ENCODE measurements at regions not wholly inside any gene's neighbourhood (a gene's known extent, or its start where the extent isn't known, plus 50 kb on each side); places are given as distances from the start of the nearest gene placed in this dataset.

- Histone ChIP-seq H3K4ac (ENCODE audit: low read length) (no peak overlapping the region), H3K9me3 (replicated peaks in 1 of 2; ENCODE audit: control insufficient read depth in 2 of 2, insufficient read depth in 1 of 2, low read depth in 1 of 2, low read length in 2 of 2) (no peaks in the 10 kb centered on the region), H3K4me3 (ENCODE audit: low read length in 2 of 2) (no peak overlapping the region), H2BK120ac (ENCODE audit: low read depth, low read length) (no peak overlapping the region), H3K9ac (ENCODE audit: low read depth, low read length, poor library complexity) (no peak overlapping the region), H3K4me1 (ENCODE audit: control insufficient read depth in 2 of 2, insufficient read depth in 1 of 2, low read depth in 1 of 2, low read length in 2 of 2) (no peaks in the 10 kb centered on the region), H4K91ac (ENCODE audit: low read depth, low read length, poor library complexity) (no peak overlapping the region), H3K36me3 (replicated peaks in 1 of 2; ENCODE audit: control insufficient read depth in 2 of 2, insufficient read depth in 2 of 2, low read length in 2 of 2) (no peaks in the 10 kb centered on the region), H2AK5ac (ENCODE audit: low read depth, low read length) (no peak overlapping the region), H2AFZ (ENCODE audit: low read length) (no peak overlapping the region), H2BK15ac (ENCODE audit: low read length) (no peak overlapping the region), H3K79me1 (ENCODE audit: low read depth, low read length) (no peaks in the 10 kb centered on the region), H3K4me2 (ENCODE audit: insufficient read depth, low read length, poor library complexity, severe bottlenecking) (no peak overlapping the region), H3K27ac (replicated peaks; ENCODE audit: low read length) (no peak overlapping the region), H3K18ac (ENCODE audit: low read length) (no peak overlapping the region), H3K27me3 (ENCODE audit: control insufficient read depth in 3 of 3, insufficient read depth in 3 of 3, low read depth in 1 of 3, low read length in 3 of 3) (no peaks in the 10 kb centered on the region), H2BK12ac (ENCODE audit: low read length) (no peak overlapping the region), H4K8ac (ENCODE audit: low read depth, low read length) (no peak overlapping the region), H3K14ac (ENCODE audit: low read length) (no peak overlapping the region), H3K23ac (ENCODE audit: low read depth, low read length, poor library complexity) (no peak overlapping the region), H2BK5ac (ENCODE audit: low read length) (no peak overlapping the region)
- no CpG with 5 or more reads among the region's 4 CpGs for WGBS, 2 donors (ENCODE audit: extremely low coverage in 2 of 2, insufficient read length in 2 of 2, insufficient replicate concordance in 1 of 2)
- DNase-seq (ENCODE audit: low spot score): no peak
Observed at GRCh38 chr19:31957711-31958110, 387.7 kb upstream of the ZNF507 start.

- Histone ChIP-seq H2AK5ac (ENCODE audit: low read depth, low read length) (no peak overlapping the region), H3K4me3 (ENCODE audit: low read length in 2 of 2) (no peak overlapping the region), H4K91ac (ENCODE audit: low read depth, low read length, poor library complexity) (no peak overlapping the region), H3K79me1 (ENCODE audit: low read depth, low read length) (peaks cover 2% of the 10 kb centered on the region), H3K23ac (ENCODE audit: low read depth, low read length, poor library complexity) (no peak overlapping the region), H4K8ac (ENCODE audit: low read depth, low read length) (no peak overlapping the region), H3K4me2 (ENCODE audit: insufficient read depth, low read length, poor library complexity, severe bottlenecking) (no peak overlapping the region), H3K27me3 (ENCODE audit: control insufficient read depth in 3 of 3, insufficient read depth in 3 of 3, low read depth in 1 of 3, low read length in 3 of 3) (no peaks in the 10 kb centered on the region), H2BK120ac (ENCODE audit: low read depth, low read length) (no peak overlapping the region), H2BK12ac (ENCODE audit: low read length) (no peak overlapping the region), H3K27ac (replicated peaks; ENCODE audit: low read length) (no peak overlapping the region), H2BK15ac (ENCODE audit: low read length) (no peak overlapping the region), H3K9me3 (replicated peaks in 1 of 2; ENCODE audit: control insufficient read depth in 2 of 2, insufficient read depth in 1 of 2, low read depth in 1 of 2, low read length in 2 of 2) (no peaks in the 10 kb centered on the region), H3K9ac (ENCODE audit: low read depth, low read length, poor library complexity) (no peak overlapping the region), H3K36me3 (replicated peaks in 1 of 2; ENCODE audit: control insufficient read depth in 2 of 2, insufficient read depth in 2 of 2, low read length in 2 of 2) (no peaks in the 10 kb centered on the region), H3K18ac (ENCODE audit: low read length) (no peak overlapping the region), H3K4me1 (ENCODE audit: control insufficient read depth in 2 of 2, insufficient read depth in 1 of 2, low read depth in 1 of 2, low read length in 2 of 2) (no peaks in the 10 kb centered on the region), H2BK5ac (ENCODE audit: low read length) (no peak overlapping the region), H3K4ac (ENCODE audit: low read length) (no peak overlapping the region), H3K14ac (ENCODE audit: low read length) (no peak overlapping the region), H2AFZ (ENCODE audit: low read length) (no peak overlapping the region)
- no peak for DNase-seq (ENCODE audit: low spot score)
- WGBS, 2 donors (ENCODE audit: extremely low coverage in 2 of 2, insufficient read length in 2 of 2, insufficient replicate concordance in 1 of 2): no CpG with 5 or more reads among the region's 15 CpGs
Observed at GRCh38 chr19:31959527-31960018, 385.8 kb upstream of the ZNF507 start.

- Histone ChIP-seq H2BK5ac (ENCODE audit: low read length) (no peak overlapping the region), H3K4me1 (ENCODE audit: control insufficient read depth in 2 of 2, insufficient read depth in 1 of 2, low read depth in 1 of 2, low read length in 2 of 2) (no peaks in the 10 kb centered on the region), H3K4ac (ENCODE audit: low read length) (no peak overlapping the region), H3K18ac (ENCODE audit: low read length) (no peak overlapping the region), H2AK5ac (ENCODE audit: low read depth, low read length) (no peak overlapping the region), H2BK12ac (ENCODE audit: low read length) (no peak overlapping the region), H3K27me3 (ENCODE audit: control insufficient read depth in 3 of 3, insufficient read depth in 3 of 3, low read depth in 1 of 3, low read length in 3 of 3) (no peaks in the 10 kb centered on the region), H3K79me1 (ENCODE audit: low read depth, low read length) (peaks cover 2% of the 10 kb centered on the region), H3K14ac (ENCODE audit: low read length) (no peak overlapping the region), H3K4me2 (ENCODE audit: insufficient read depth, low read length, poor library complexity, severe bottlenecking) (no peak overlapping the region), H3K4me3 (ENCODE audit: low read length in 2 of 2) (no peak overlapping the region), H2BK15ac (ENCODE audit: low read length) (no peak overlapping the region), H4K8ac (ENCODE audit: low read depth, low read length) (no peak overlapping the region), H3K36me3 (replicated peaks in 1 of 2; ENCODE audit: control insufficient read depth in 2 of 2, insufficient read depth in 2 of 2, low read length in 2 of 2) (no peaks in the 10 kb centered on the region), H2AFZ (ENCODE audit: low read length) (no peak overlapping the region), H3K27ac (replicated peaks; ENCODE audit: low read length) (no peak overlapping the region), H3K9me3 (replicated peaks in 1 of 2; ENCODE audit: control insufficient read depth in 2 of 2, insufficient read depth in 1 of 2, low read depth in 1 of 2, low read length in 2 of 2) (no peaks in the 10 kb centered on the region), H4K91ac (ENCODE audit: low read depth, low read length, poor library complexity) (no peak overlapping the region), H3K23ac (ENCODE audit: low read depth, low read length, poor library complexity) (no peak overlapping the region), H2BK120ac (ENCODE audit: low read depth, low read length) (no peak overlapping the region), H3K9ac (ENCODE audit: low read depth, low read length, poor library complexity) (no peak overlapping the region)
- DNase-seq (ENCODE audit: low spot score): no peak
- no CpG with 5 or more reads among the region's 6 CpGs for WGBS, 2 donors (ENCODE audit: extremely low coverage in 2 of 2, insufficient read length in 2 of 2, insufficient replicate concordance in 1 of 2)
Observed at GRCh38 chr19:31960474-31960873, 384.9 kb upstream of the ZNF507 start.

- WGBS, 2 donors (ENCODE audit: extremely low coverage in 2 of 2, insufficient read length in 2 of 2, insufficient replicate concordance in 1 of 2): no CpG with 5 or more reads among the region's 4 CpGs
Observed at GRCh38 chr19:31961191-31961590, 384.2 kb upstream of the ZNF507 start.

More at GRCh38 chr19:31961191-31961590, 384.2 kb upstream of the ZNF507 start:
- H3K14ac ChIP-seq (ENCODE audit: low read length): no peak overlapping the region
- H3K4me3 ChIP-seq (ENCODE audit: low read length in 2 of 2): no peak overlapping the region
- H3K18ac ChIP-seq (ENCODE audit: low read length): no peak overlapping the region
- no peak for DNase-seq (ENCODE audit: low spot score)
- no peak overlapping the region for H4K8ac ChIP-seq (ENCODE audit: low read depth, low read length)
- no peak overlapping the region for H2BK120ac ChIP-seq (ENCODE audit: low read depth, low read length)
- H3K27ac ChIP-seq (replicated peaks; ENCODE audit: low read length): no peak overlapping the region
- no peak overlapping the region for H2BK15ac ChIP-seq (ENCODE audit: low read length)
- H3K4ac ChIP-seq (ENCODE audit: low read length): no peak overlapping the region
- no peak overlapping the region for H3K4me2 ChIP-seq (ENCODE audit: insufficient read depth, low read length, poor library complexity, severe bottlenecking)
- H3K9me3 ChIP-seq (replicated peaks in 1 of 2; ENCODE audit: control insufficient read depth in 2 of 2, insufficient read depth in 1 of 2, low read depth in 1 of 2, low read length in 2 of 2): no peaks in the 10 kb centered on the region
- H3K4me1 ChIP-seq (ENCODE audit: control insufficient read depth in 2 of 2, insufficient read depth in 1 of 2, low read depth in 1 of 2, low read length in 2 of 2): no peaks in the 10 kb centered on the region
- no peak overlapping the region for H2AK5ac ChIP-seq (ENCODE audit: low read depth, low read length)
- no peaks in the 10 kb centered on the region for H3K36me3 ChIP-seq (replicated peaks in 1 of 2; ENCODE audit: control insufficient read depth in 2 of 2, insufficient read depth in 2 of 2, low read length in 2 of 2)
- no peak overlapping the region for H4K91ac ChIP-seq (ENCODE audit: low read depth, low read length, poor library complexity)
- H3K23ac ChIP-seq (ENCODE audit: low read depth, low read length, poor library complexity): no peak overlapping the region
- H2AFZ ChIP-seq (ENCODE audit: low read length): no peak overlapping the region
- no peak overlapping the region for H2BK12ac ChIP-seq (ENCODE audit: low read length)
- H3K9ac ChIP-seq (ENCODE audit: low read depth, low read length, poor library complexity): no peak overlapping the region
- no peaks in the 10 kb centered on the region for H3K27me3 ChIP-seq (ENCODE audit: control insufficient read depth in 3 of 3, insufficient read depth in 3 of 3, low read depth in 1 of 3, low read length in 3 of 3)
- H2BK5ac ChIP-seq (ENCODE audit: low read length): no peak overlapping the region
- peaks cover 2% of the 10 kb centered on the region for H3K79me1 ChIP-seq (ENCODE audit: low read depth, low read length)

Measured in neuronal stem cell (in vitro differentiated cells).